ENCODE measurements at regions not wholly inside any gene's neighbourhood (a gene's known extent, or its start where the extent isn't known, plus 50 kb on each side); places are given as distances from the start of the nearest gene placed in this dataset.

- no peak for TF ChIP-seq POLR2A (IDR thresholded peaks at IDR 0.05)
- TF ChIP-seq, protein P1, sequence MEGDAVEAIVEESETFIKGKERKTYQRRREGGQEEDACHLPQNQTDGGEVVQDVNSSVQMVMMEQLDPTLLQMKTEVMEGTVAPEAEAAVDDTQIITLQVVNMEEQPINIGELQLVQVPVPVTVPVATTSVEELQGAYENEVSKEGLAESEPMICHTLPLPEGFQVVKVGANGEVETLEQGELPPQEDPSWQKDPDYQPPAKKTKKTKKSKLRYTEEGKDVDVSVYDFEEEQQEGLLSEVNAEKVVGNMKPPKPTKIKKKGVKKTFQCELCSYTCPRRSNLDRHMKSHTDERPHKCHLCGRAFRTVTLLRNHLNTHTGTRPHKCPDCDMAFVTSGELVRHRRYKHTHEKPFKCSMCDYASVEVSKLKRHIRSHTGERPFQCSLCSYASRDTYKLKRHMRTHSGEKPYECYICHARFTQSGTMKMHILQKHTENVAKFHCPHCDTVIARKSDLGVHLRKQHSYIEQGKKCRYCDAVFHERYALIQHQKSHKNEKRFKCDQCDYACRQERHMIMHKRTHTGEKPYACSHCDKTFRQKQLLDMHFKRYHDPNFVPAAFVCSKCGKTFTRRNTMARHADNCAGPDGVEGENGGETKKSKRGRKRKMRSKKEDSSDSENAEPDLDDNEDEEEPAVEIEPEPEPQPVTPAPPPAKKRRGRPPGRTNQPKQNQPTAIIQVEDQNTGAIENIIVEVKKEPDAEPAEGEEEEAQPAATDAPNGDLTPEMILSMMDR (IDR thresholded peaks at IDR 0.05): no peak
Measured at GRCh38 chr6:49052901-49053300, 410.2 kb downstream of the MMUT start.

DNA sequence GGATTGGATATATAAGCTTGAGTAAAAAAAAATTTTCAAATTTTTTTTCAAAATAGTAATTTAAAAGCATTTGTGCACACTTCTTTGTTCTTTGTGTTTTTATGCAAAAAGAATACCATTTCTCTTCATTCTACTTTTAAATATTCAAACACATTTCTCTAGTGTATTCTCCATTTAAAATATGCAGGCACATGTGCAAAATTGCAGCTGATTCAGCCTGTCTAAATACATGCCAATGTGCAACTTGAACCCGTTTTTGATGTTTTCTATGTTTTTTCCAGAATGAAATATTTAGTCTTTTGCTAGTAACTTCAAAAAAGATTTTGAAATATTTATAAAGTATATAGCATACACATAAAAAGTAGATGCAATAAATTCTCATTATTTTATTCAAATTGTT, 411.8 kb downstream of the MMUT start:
- Histone ChIP-seq H3K4me1 (no peaks in the 10 kb centered on the region), H3K27me3 (no peaks in the 10 kb centered on the region), H3K9me3 (no peaks in the 10 kb centered on the region), H3K27ac (no peak overlapping the region), H3K4me3 (no peak overlapping the region), H3K36me3 (no peaks in the 10 kb centered on the region)
- ATAC-seq (no peak), DNase-seq (no peak)
- 60 to 73% (median 65%) methylated on average over 1 of the region's 1 CpG for WGBS, 4 donors
- TF ChIP-seq POLR2A (IDR thresholded peaks at IDR 0.05): no peak
- TF ChIP-seq, protein P1 (IDR thresholded peaks at IDR 0.05): no peak
- intact Hi-C loops (cut with DNase I): no loop called here

More at GRCh38 chr6:49052901-49053300, 410.2 kb downstream of the MMUT start:
- intact Hi-C loops (cut with DNase I): no loop called here
- Histone ChIP-seq H3K27me3 (no peaks in the 10 kb centered on the region), H3K27ac (no peak overlapping the region), H3K9me3 (no peaks in the 10 kb centered on the region), H3K4me3 (no peak overlapping the region), H3K36me3 (no peaks in the 10 kb centered on the region), H3K4me1 (no peaks in the 10 kb centered on the region)
- 83 to 94% (median 88%) methylated on average over 2 of the region's 2 CpGs for WGBS, 4 donors
- ATAC-seq (no peak), DNase-seq (no peak)

DNA sequence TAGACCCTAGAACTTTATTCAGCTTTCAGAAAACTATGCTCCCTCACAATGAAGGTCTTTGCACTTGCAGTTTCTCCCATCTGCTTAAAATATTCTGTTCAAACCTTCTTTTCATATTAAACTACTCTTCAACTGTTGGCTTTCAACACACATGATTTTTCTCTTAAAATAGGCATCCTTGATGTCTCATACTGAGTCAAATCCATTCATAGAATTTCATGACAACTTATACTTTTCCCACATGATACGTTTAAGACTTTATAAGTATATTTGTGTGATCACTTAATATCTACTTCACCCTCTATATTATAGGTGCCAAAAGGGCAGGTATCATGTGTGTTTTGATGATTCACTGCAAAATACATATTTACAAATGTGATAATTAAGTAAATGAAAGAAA, 412.5 kb downstream of the MMUT start:
- ATAC-seq: no peak
- Histone ChIP-seq H3K27ac (no peak overlapping the region), H3K27me3 (no peaks in the 10 kb centered on the region), H3K4me1 (no peaks in the 10 kb centered on the region), H3K9me3 (no peaks in the 10 kb centered on the region), H3K4me3 (no peak overlapping the region), H3K36me3 (no peaks in the 10 kb centered on the region)
- DNase-seq: no peak
- intact Hi-C loops (cut with DNase I): no loop called here
- WGBS, 4 donors: 68 to 80% (median 76%) methylated on average over 1 of the region's 1 CpG
- TF ChIP-seq, protein P1 (IDR thresholded peaks at IDR 0.05): no peak
- TF ChIP-seq POLR2A (IDR thresholded peaks at IDR 0.05): no peak

GRCh38 chr6:49038294-49038822, 424.7 kb downstream of the MMUT start:
- intact Hi-C loops (cut with DNase I): no loop called here
- no peak for DNase-seq
- no peaks in the 10 kb centered on the region for H3K4me1 ChIP-seq
- 88 to 93% (median 91%) methylated on average over 2 of the region's 2 CpGs for WGBS, 4 donors
- no peak overlapping the region for H3K27ac ChIP-seq
- H3K36me3 ChIP-seq: no peaks in the 10 kb centered on the region
- TF ChIP-seq POLR2A (IDR thresholded peaks at IDR 0.05): no peak
- TF ChIP-seq, protein P1 (IDR thresholded peaks at IDR 0.05): no peak
- H3K9me3 ChIP-seq: peaks cover 0 to 11% (median 0%) of the 10 kb centered on the region in 12 donors
- H3K27me3 ChIP-seq: no peaks in the 10 kb centered on the region
- no peak overlapping the region for H3K4me3 ChIP-seq
- no peak for ATAC-seq
